ENCODE measurements at regions not wholly inside any gene's neighbourhood (a gene's known extent, or its start where the extent isn't known, plus 50 kb on each side); places are given as distances from the start of the nearest gene placed in this dataset.

DNA sequence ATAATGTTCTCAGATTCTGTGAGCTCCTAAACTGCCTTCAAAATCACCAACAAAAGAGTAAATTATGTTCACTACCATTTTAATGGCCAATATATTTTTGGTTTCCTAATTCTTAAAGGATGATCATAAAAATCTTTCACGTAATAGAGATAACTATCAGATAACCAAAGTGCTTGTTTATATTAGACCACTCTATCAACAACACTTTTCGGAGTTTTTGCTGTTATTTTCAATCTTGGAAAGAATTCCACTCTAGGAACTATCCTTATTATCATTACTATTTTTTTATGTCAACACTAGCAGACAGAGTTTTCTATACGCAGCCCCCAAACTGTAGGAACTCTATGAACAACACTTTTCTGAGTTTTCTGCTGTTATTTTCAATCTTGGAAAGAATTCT, 782.5 kb upstream of the ZEB2 start (continued):
- TF ChIP-seq, protein P1, sequence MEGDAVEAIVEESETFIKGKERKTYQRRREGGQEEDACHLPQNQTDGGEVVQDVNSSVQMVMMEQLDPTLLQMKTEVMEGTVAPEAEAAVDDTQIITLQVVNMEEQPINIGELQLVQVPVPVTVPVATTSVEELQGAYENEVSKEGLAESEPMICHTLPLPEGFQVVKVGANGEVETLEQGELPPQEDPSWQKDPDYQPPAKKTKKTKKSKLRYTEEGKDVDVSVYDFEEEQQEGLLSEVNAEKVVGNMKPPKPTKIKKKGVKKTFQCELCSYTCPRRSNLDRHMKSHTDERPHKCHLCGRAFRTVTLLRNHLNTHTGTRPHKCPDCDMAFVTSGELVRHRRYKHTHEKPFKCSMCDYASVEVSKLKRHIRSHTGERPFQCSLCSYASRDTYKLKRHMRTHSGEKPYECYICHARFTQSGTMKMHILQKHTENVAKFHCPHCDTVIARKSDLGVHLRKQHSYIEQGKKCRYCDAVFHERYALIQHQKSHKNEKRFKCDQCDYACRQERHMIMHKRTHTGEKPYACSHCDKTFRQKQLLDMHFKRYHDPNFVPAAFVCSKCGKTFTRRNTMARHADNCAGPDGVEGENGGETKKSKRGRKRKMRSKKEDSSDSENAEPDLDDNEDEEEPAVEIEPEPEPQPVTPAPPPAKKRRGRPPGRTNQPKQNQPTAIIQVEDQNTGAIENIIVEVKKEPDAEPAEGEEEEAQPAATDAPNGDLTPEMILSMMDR (conservative IDR thresholded peaks at IDR 0.05; ENCODE audit: low read depth in 2 of 2): no peak
- TF ChIP-seq, protein P2, sequence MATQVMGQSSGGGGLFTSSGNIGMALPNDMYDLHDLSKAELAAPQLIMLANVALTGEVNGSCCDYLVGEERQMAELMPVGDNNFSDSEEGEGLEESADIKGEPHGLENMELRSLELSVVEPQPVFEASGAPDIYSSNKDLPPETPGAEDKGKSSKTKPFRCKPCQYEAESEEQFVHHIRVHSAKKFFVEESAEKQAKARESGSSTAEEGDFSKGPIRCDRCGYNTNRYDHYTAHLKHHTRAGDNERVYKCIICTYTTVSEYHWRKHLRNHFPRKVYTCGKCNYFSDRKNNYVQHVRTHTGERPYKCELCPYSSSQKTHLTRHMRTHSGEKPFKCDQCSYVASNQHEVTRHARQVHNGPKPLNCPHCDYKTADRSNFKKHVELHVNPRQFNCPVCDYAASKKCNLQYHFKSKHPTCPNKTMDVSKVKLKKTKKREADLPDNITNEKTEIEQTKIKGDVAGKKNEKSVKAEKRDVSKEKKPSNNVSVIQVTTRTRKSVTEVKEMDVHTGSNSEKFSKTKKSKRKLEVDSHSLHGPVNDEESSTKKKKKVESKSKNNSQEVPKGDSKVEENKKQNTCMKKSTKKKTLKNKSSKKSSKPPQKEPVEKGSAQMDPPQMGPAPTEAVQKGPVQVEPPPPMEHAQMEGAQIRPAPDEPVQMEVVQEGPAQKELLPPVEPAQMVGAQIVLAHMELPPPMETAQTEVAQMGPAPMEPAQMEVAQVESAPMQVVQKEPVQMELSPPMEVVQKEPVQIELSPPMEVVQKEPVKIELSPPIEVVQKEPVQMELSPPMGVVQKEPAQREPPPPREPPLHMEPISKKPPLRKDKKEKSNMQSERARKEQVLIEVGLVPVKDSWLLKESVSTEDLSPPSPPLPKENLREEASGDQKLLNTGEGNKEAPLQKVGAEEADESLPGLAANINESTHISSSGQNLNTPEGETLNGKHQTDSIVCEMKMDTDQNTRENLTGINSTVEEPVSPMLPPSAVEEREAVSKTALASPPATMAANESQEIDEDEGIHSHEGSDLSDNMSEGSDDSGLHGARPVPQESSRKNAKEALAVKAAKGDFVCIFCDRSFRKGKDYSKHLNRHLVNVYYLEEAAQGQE (IDR thresholded peaks at IDR 0.05; ENCODE audit: unreplicated experiment): no peak
- no peak for TF ChIP-seq CREB1 (CRISPR knock-in tag; IDR thresholded peaks at IDR 0.05; ENCODE audit: low read depth)
- TF ChIP-seq, protein P3, sequence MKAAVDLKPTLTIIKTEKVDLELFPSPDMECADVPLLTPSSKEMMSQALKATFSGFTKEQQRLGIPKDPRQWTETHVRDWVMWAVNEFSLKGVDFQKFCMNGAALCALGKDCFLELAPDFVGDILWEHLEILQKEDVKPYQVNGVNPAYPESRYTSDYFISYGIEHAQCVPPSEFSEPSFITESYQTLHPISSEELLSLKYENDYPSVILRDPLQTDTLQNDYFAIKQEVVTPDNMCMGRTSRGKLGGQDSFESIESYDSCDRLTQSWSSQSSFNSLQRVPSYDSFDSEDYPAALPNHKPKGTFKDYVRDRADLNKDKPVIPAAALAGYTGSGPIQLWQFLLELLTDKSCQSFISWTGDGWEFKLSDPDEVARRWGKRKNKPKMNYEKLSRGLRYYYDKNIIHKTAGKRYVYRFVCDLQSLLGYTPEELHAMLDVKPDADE (IDR thresholded peaks at IDR 0.05): no peak

- no peaks in the 10 kb centered on the region for H3F3A ChIP-seq (replicated peaks; ENCODE audit: low read depth)
- no peaks in the 10 kb centered on the region for H3K27me3 ChIP-seq (ENCODE audit: insufficient read depth)
- H3K9me2 ChIP-seq (ENCODE audit: insufficient read depth): no peaks in the 10 kb centered on the region
- DNase-seq (ENCODE audit: low spot score): no peak
- Mint-ChIP-seq H3K27me3 (ENCODE audit: insufficient read depth, low read depth, poor library complexity) (no peaks in the 10 kb centered on the region), H3K27ac (no peak overlapping the region), H3K9me3 (no peaks in the 10 kb centered on the region), H3K36me3 (ENCODE audit: low read depth) (no peaks in the 10 kb centered on the region), H3K4me1 (peaks cover 9% of the 10 kb centered on the region; the same call in 2 of the 3 replicates), H3K4me3 (no peak overlapping the region)
- peak overlapping the region; percentile 74 for H2AFZ ChIP-seq
- H3K4me2 ChIP-seq: no peak overlapping the region
- TF ChIP-seq, protein P3 (IDR thresholded peaks at IDR 0.05): no peak
- TF ChIP-seq ZNF331 (CRISPR knock-in tag; IDR thresholded peaks at IDR 0.05; ENCODE audit: low read depth) (no peak), POLR2AphosphoS5 (IDR thresholded peaks at IDR 0.05; ENCODE audit: low read depth) (no peak)
- no peaks in the 10 kb centered on the region for H3K4me1 ChIP-seq (ENCODE audit: insufficient read depth)
- H3K36me3 ChIP-seq (ENCODE audit: insufficient read depth): no peaks in the 10 kb centered on the region
- H3K79me2 ChIP-seq (replicated peaks; ENCODE audit: insufficient read depth): no peaks in the 10 kb centered on the region
- H4K20me1 ChIP-seq (replicated peaks; ENCODE audit: insufficient read depth): no peaks in the 10 kb centered on the region
- H3K27ac ChIP-seq (ENCODE audit: low read depth): no peak overlapping the region
- ATAC-seq: no peak
- H3K4me3 ChIP-seq: no peak overlapping the region
These were observed 779.4 kb upstream of the ZEB2 start for GRCh38 chr2:145299368-145299767.

Measured in GM23338 (cell line).